HL-60 (cell line): ENCODE measurements at regions not wholly inside any gene's neighbourhood (a gene's known extent, or its start where the extent isn't known, plus 50 kb on each side); places are given as distances from the start of the nearest gene placed in this dataset.

Experiments
- DNase-seq, 2 experiments: peaks; one replicate each; pipeline ENCODE4 v3.0.0-alpha.2; 2010 to 2020; ENCODE audit warnings: low read depth in 1 of 2, low spot score in 1 of 2
- H3K27ac ChIP-seq: fragments of 250-450 bp; sonication (Bioruptor Pico); replicated peaks from 2 replicates; pipeline ENCODE4 v1.5.1; 2020; ENCODE audit warnings: mild to moderate bottlenecking, moderate library complexity
- H3K27me3 ChIP-seq: fragments of 250-450 bp; sonication (Bioruptor Pico); 2 replicates; pipeline ENCODE4 v1.5.1; 2021; ENCODE audit warnings: mild to moderate bottlenecking, moderate library complexity; ENCODE audit not compliant: insufficient read depth, poor library complexity, severe bottlenecking
- H3K4me3 ChIP-seq: replicated peaks from 2 replicates; pipeline ENCODE4 v1.5.1; 2011; ENCODE audit warnings: mild to moderate bottlenecking, control low read depth, low read length; ENCODE audit not compliant: insufficient read depth
- GABPA ChIP-seq: IDR thresholded peaks from 2 replicates; pipeline ENCODE4 v1.6.1; 2012; ENCODE audit warnings: low read depth
- POLR2AphosphoS5 ChIP-seq: IDR thresholded peaks from 2 replicates; pipeline ENCODE4 v1.6.1; 2012; ENCODE audit warnings: low read depth
- SPI1 ChIP-seq: IDR thresholded peaks from 2 replicates; pipeline ENCODE4 v1.6.1; 2012; ENCODE audit warnings: low read depth, mild to moderate bottlenecking, borderline replicate concordance
- TF ChIP-seq, protein P1 (sequence below): IDR thresholded peaks from 2 replicates; pipeline ENCODE4 v1.6.1; 2012; ENCODE audit warnings: low read depth; ENCODE audit not compliant: insufficient replicate concordance
- TF ChIP-seq, protein P2 (sequence below): IDR thresholded peaks from one replicate; pipeline ENCODE4 v1.5.1; 2011; ENCODE audit warnings: low read length, control low read depth, inconsistent platforms; ENCODE audit not compliant: insufficient read depth

DNA sequence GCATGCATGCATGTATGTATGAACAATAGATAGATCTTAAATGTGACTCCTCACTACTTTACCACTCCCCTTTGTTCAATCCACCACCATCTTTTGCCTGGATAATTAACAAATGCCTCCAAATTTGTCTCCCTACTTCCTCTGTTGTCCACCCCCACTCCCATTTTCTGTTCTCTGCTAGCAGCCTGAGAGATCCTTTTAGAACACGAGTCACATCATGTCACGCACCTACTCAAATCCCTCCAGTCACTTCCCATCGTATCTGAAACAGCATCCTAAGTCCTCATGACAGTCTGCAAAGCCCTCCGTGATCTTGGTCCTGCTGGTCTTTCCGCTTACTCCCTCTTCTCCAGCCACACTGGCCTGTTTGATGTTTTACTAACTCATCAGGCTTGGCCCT lies 527.3 kb downstream of the EPHA4 start:
- TF ChIP-seq GABPA (no peak), POLR2AphosphoS5 (no peak), SPI1 (no peak)
- TF ChIP-seq, protein P1, sequence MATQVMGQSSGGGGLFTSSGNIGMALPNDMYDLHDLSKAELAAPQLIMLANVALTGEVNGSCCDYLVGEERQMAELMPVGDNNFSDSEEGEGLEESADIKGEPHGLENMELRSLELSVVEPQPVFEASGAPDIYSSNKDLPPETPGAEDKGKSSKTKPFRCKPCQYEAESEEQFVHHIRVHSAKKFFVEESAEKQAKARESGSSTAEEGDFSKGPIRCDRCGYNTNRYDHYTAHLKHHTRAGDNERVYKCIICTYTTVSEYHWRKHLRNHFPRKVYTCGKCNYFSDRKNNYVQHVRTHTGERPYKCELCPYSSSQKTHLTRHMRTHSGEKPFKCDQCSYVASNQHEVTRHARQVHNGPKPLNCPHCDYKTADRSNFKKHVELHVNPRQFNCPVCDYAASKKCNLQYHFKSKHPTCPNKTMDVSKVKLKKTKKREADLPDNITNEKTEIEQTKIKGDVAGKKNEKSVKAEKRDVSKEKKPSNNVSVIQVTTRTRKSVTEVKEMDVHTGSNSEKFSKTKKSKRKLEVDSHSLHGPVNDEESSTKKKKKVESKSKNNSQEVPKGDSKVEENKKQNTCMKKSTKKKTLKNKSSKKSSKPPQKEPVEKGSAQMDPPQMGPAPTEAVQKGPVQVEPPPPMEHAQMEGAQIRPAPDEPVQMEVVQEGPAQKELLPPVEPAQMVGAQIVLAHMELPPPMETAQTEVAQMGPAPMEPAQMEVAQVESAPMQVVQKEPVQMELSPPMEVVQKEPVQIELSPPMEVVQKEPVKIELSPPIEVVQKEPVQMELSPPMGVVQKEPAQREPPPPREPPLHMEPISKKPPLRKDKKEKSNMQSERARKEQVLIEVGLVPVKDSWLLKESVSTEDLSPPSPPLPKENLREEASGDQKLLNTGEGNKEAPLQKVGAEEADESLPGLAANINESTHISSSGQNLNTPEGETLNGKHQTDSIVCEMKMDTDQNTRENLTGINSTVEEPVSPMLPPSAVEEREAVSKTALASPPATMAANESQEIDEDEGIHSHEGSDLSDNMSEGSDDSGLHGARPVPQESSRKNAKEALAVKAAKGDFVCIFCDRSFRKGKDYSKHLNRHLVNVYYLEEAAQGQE: no peak
- TF ChIP-seq, protein P2, sequence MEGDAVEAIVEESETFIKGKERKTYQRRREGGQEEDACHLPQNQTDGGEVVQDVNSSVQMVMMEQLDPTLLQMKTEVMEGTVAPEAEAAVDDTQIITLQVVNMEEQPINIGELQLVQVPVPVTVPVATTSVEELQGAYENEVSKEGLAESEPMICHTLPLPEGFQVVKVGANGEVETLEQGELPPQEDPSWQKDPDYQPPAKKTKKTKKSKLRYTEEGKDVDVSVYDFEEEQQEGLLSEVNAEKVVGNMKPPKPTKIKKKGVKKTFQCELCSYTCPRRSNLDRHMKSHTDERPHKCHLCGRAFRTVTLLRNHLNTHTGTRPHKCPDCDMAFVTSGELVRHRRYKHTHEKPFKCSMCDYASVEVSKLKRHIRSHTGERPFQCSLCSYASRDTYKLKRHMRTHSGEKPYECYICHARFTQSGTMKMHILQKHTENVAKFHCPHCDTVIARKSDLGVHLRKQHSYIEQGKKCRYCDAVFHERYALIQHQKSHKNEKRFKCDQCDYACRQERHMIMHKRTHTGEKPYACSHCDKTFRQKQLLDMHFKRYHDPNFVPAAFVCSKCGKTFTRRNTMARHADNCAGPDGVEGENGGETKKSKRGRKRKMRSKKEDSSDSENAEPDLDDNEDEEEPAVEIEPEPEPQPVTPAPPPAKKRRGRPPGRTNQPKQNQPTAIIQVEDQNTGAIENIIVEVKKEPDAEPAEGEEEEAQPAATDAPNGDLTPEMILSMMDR: no peak
- no peak for DNase-seq
- Histone ChIP-seq H3K27me3 (no peaks in the 10 kb centered on the region), H3K4me3 (no peak overlapping the region), H3K27ac (no peak overlapping the region)

DNA sequence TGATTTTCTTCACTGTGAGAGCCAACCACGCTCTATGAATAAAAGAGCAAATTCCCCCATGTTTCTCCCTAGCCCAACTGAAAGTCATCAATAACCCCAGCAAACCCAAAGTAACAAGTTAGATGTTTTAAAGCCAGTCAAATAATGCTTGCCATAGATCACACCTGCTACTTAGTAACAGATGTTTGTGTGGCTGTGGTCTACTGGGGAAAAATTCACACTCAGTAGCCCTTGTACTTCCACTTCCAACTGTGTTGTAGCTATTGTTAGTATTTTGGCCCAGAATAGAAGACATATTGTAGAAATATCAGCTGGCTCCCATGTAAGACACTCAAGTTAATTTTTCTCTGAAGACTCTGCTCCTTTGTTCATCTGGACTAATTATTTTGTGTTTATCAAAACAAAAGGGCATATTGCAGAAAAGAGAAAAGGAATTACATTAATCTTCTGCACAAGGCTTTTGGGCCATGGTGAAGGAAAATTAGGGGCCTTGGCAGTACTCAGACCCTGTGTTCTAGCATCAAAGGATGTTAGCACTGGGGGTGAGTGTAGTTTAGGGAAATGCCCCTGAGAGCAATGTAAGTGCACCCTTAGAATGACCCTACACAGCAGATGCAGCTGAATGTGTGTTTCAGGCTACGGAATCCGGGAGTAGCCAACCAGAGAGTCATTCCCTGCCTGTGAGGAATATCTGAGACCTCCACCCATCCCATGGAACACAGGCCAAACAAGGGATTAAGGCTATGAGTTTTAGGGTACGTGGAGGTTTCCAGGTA lies 521.9 kb downstream of the EPHA4 start:
- TF ChIP-seq GABPA (no peak), SPI1 (no peak), POLR2AphosphoS5 (no peak)
- TF ChIP-seq, protein P2: no peak
- TF ChIP-seq, protein P1: no peak
- H3K27ac ChIP-seq: no peak overlapping the region
- no peak for DNase-seq

DNA sequence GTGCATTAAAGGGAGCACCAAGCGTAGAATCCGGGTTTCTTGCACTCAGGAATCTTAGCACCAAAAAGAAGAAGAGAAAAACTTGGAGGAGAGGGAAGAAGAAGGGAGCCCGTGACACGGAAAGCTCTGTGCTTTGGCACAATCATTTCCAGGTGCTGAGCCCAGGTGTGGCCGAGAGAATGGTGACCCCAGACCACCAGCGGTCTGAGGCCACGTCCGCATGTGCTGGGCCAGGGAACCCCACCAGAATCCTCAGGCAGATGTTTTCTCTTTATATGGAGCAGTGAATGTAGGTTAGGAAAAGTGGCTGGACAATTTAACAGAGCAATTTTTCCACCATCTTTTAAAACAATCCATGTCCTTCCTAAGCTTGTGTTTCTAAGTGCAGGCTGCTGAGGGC lies 520.9 kb downstream of the EPHA4 start:
- no peak for TF ChIP-seq SPI1
- TF ChIP-seq, protein P1: no peak
- no peak for TF ChIP-seq POLR2AphosphoS5
- no peak for TF ChIP-seq GABPA
- TF ChIP-seq, protein P2: no peak
- Histone ChIP-seq H3K27ac (no peak overlapping the region), H3K27me3 (no peaks in the 10 kb centered on the region), H3K4me3 (no peak overlapping the region)
- no peak for DNase-seq

More for the DNA sequence above, 521.9 kb downstream of the EPHA4 start:
- Histone ChIP-seq H3K4me3 (no peak overlapping the region), H3K27me3 (no peaks in the 10 kb centered on the region)
